ENCODE measurements at regions not wholly inside any gene's neighbourhood (a gene's known extent, or its start where the extent isn't known, plus 50 kb on each side); places are given as distances from the start of the nearest gene placed in this dataset.

DNA sequence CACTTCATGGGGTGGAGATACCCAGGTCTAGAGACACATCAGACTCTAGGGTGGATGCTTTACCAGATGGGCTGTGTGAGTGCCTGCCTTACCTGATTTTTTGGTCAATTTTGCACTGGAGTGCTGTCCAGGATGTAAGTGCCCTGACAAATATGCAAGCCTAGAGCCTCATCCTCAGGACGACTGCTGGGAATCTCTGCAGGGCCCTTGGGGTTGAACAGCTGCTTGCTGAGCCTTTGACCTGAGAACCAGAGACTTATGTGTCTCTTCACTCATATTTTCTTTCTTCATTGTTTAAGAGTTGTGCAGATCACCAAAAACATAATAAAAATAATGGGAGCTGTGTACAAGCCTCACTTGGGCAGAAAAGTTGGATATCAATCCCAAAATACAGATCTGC lies 551.5 kb upstream of the ATP2B1 start:
- no peak for DNase-seq (ENCODE audit: low read depth)

DNA sequence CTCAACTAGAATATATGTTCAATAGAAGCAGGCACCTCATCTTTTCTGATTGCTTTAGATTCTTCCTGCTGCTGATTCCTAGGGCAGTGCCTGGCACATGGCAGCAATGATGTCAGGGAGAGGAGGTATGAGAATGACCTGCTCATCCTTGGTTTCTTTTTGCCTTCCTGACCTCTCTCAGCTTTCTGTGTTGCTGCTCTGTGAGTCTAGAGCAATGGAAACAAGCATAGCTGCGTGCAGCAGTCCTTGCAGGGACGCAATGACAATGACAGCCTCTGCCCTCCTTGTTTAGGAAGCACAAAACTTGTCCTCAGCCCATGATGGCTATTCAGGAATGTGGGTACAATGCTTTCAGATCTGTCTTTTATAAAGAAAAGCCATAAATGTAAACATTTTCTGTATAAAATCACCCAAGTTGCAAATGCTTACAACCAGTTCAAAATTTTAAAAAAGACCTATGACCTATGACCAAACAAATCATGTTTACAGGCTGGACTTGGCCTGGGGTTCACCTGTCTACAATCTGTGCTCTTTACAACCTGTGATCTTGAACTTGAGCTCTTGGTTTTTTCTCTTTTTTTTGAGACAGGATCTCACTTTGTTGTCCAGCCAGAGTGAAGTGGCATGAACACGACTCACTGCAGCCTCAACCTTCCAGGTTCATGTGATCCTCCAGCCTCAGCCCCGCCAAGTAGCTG lies 549.4 kb upstream of the ATP2B1 start:
- no peak for DNase-seq (ENCODE audit: low read depth)

- no peak for DNase-seq (ENCODE audit: low read depth)
These were observed 546.2 kb upstream of the ATP2B1 start for GRCh38 chr12:90254796-90255195.

- DNase-seq (ENCODE audit: low read depth): no peak
These were observed 545.1 kb upstream of the ATP2B1 start for GRCh38 chr12:90253674-90254181.

DNA sequence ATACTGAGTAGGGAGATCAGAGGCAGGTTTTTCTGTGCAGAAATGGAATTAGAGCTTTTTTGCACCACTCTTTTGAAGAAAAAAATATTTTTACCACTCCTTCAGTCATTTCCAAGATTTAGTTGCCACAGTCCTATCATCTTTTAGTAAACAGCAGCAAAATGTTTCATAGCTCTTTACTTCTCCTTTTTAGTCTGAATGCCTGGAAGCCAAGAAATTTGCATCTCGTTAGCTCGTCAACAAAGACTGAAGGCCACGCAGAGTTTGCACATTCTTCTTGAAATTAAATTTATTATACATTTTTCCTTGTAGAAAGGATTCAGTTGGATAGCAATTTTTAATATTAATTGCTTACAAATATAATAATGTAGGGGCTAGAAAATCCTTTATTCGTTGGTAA lies 544.5 kb upstream of the ATP2B1 start:
- DNase-seq (ENCODE audit: low read depth): no peak

DNA sequence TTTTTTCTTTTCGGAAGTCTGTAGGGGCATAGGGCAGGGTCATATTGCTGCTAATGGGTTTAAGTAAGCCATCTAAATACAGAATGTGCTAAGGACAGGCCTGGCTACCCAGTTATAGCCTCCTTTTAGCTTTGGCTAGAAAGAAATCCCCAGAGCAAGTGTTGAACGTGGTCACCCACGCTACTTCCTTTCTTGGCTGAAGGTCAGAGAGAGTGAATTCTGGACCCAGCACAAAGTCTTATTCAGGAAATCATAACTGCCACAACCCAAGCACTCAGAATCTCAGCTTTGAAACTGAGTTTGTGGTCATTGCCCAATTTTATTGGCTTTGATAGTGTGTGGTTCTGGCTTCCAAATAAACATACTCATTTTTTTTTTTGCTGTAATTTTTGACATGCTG lies 542.1 kb upstream of the ATP2B1 start:
- peak; percentile 20 for DNase-seq (ENCODE audit: low read depth)

DNA sequence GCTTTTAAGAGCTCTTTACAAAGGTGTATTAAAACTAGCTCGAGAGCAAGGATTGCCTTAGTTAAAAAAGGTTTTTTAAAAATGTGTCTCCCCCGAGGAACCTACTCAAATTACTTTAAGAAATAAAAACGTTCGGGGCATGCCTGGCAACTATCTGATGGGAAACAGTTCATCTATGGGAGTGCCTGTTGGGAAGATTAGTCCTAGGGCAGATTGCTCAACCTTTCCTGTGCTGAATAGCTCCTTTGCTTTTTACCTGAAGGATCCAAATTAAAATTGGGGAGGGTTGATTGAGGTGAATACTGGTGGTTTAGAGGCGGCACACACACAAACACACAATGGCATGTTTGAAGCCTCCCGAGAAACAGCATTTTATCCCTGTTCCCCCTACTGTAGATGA lies 541.4 kb upstream of the ATP2B1 start:
- no peak for DNase-seq (ENCODE audit: low read depth)

DNA sequence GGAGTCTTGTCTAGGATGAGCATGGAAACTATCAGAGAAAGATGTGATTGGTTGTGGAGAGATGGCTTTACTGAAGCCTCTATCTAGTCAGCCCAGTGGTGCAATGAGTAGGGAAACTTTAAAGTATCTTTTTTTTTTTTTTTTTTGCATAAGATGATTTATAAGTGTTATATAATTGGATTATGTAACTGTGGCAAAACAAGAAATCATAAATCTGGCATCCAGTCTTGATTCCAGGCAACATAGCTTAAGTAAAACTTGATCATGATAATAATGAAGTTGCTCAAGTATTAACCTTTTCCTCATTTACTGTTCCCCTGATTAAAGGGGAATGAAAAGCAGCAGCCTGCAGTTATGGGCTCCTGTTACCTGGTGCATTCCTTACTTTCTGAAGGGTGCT lies 538.0 kb upstream of the ATP2B1 start:
- DNase-seq (ENCODE audit: low read depth): no peak

GRCh38 chr12:90245391-90245790 lies 536.8 kb upstream of the ATP2B1 start:
- no peak for DNase-seq (ENCODE audit: low read depth)

DNA sequence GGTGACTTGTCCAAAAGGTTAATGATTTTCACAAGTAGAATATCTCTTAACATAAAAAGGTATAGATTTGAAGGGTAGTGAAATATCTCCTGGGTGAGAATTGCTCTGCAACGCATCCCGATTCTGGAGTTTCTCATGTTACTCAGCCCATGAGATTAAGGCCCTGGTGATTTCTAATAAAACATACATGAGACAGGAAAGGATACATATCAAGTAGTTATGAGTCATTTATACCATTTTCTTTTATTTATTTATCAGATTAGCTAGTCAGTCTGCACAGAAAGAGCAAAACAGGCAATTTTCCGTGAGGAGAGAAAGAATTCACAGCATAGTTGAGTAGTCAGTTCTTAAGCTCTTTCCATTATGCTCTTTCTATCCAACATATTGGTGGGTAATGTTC lies 535.6 kb upstream of the ATP2B1 start:
- no peak for DNase-seq (ENCODE audit: low read depth)

DNA sequence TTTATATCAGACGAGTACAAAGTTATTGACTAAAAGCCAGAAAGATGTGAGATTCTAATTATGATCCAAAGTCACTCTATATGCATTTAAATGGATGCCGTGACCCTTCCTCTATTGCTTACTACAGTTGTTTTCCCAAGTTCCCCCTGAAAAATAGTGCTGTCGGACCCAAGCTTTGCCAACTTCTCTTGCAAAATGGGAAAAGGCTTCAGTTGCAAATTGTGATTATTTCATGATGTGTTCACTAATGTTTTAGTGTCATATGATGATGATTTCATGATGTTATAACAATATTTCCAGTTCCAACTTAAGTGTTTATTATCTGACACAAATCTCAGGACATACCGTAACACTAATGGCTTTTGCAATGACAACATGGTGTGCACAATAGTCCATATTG lies 534.6 kb upstream of the ATP2B1 start:
- DNase-seq (ENCODE audit: low read depth): no peak

GRCh38 chr12:90239732-90240260 lies 531.2 kb upstream of the ATP2B1 start:
- no peak for DNase-seq (ENCODE audit: low read depth)

DNA sequence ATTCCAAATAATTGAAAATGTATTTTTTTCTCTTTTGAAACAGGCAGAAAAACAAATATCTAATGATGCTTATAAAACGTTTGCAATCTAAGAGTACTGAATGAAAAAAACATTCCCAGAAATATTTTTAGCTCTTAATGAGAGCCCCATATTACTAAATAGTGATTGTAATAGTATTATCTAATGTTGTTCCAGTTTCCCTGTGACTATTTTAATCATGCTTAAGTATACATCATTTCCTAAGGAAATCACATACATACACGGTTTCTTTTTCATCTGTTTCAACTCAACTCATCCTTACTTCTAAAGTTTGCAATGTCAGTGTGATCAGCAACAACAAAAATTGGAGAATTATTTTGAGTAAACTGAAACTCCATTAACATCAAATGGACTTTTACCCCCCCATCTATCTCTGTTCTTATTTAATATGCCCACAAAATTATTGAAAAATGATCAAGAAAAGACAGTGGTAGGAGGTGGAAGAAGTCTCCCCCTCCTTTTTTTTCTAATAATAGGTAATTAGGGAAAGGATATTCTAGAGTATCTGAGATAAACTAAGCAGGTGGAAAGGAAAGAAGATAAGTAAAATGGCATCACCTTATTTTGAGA lies 530.1 kb upstream of the ATP2B1 start:
- no peak for DNase-seq (ENCODE audit: low read depth)

- DNase-seq (ENCODE audit: low read depth): no peak
These were observed 529.2 kb upstream of the ATP2B1 start for GRCh38 chr12:90237841-90238240.

DNA sequence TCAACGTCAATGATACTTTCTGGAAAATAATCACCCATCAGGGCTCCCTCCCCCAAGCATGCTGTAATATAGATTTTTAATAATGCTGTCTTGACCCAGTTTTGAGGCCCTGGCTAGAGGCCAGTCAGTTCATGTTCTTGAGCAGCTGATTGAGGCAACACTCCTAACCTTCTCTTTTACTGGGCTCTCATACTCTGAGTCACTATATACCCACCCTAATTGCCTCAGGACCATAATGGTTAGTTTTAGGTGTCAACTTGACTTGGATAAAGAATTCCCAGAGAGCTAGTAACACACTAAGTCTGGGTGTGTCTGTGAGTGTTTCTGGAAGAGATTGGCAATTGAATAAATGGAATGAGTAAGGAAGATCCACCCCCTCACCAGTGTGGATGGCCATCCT lies 527.0 kb upstream of the ATP2B1 start:
- no peak for DNase-seq (ENCODE audit: low read depth)

DNA sequence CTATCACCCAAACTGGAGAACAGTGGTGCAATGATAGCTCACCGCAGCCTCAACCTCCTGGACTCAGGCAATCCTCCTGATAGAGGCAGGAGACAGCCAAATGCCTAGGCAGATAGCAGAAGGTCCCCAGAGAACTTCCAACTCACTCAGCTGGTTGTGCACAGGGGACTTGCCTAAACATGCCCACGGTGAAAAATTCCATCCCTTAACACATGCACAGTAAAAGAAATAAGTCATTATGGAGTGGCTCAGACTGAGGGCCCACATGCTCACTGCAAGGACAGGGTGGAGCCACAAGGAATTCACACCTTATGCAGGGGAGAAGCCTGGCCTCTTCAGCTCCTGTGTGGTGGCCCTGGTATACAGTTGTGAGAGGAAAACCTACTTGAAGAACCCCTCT lies 525.8 kb upstream of the ATP2B1 start:
- no peak for DNase-seq (ENCODE audit: low read depth)

- no peak for DNase-seq (ENCODE audit: low read depth)
These were observed 524.8 kb upstream of the ATP2B1 start for GRCh38 chr12:90233168-90234100.

DNA sequence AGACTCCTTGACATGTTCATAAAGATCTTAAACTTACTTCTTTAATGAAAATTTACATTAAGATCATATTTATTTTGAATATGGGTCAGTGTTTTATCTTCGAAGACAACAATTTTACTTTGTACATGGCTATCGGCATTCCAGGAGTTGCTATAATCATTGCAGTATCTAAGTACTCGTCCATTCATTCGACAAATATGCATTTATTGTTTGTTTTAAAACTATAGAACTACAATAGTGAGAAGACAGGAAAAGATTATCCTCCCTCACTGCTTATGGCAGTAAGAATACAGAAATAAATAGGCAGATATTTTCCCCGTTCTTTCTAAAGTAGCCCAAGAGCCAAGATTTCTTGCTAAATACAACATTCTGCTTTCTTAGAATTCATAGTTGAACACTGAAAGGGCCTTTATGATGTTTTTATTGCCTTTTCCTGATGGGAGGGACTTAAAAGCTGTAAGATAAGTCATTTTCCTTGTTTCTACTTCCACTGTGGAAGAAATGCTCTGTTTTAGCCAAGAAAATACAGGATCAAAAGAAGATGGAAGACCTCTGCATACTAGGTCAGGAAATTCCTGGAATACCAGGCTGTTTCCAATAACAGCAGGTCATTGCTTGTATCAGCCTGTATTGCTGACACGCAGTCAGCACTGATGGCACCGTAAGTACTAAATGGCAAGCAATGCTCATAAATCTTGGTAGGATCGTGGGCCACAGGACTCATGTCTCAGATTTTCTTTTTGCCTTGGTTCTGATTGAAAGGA lies 521.0 kb upstream of the ATP2B1 start:
- no peak for DNase-seq (ENCODE audit: low read depth)

DNA sequence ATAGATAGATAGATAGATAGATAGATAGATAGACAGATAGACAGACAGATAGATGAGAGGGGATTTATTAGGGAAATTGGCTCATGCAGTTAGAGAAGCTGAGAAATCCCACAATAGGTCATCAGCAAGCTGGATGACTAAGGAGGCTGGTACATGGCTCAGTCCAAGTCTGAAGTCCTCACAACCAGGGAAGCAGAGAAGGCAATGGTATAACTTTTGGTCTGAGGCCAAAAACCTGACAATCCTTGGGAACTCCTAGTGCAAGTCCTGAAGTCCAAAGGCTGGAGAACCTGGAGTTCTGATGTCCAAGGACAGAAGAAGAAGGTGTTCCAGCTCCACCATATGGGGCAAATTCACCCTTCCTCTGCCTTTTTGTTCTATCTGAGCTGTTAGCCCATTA lies 517.6 kb upstream of the ATP2B1 start:
- no peak for DNase-seq (ENCODE audit: low read depth)

DNA sequence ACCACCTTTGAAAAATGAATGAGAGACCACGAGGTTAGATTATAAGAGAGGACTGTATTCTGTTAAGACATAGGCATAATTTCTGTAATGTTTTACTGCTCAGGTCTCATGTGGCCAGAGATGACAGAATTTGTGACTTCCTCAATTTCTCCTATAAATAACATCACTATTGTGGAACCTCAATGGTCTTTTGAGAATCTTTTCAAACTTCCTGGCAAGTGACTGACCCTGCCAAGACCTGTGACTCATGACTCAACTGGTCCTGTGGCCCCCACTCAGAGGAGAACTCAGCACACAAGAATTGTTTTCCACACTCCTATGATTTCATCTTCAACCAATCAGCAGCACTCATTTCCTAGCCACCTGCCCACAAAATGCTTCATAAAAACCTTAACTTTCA lies 508.2 kb upstream of the ATP2B1 start:
- no peak for DNase-seq (ENCODE audit: low read depth)

DNA sequence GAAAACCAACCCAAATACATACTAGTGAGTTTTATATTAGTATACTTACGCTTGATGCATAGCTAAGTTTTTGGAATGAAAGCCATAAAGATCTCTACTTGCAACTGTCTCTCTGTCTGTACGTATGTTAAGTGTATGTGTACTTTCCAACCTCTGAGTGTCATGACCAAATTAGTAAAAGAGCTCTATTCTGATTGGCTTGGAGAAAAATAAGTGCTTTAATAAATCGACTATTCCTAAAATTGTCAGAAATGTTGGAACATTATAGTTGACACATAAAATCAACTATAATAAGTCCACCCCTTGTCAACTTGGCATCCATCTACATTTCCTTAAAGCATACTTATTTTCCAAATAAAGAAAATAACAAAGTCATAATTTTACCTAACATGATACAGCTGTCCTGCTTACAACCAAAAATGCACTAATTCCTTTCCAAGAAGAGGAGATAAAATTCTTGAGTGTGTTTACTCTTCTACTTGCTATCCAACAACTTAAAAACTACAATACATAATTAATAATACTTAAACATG lies 507.4 kb upstream of the ATP2B1 start:
- no peak for DNase-seq (ENCODE audit: low read depth)
